ENCODE measurements at regions not wholly inside any gene's neighbourhood (a gene's known extent, or its start where the extent isn't known, plus 50 kb on each side); places are given as distances from the start of the nearest gene placed in this dataset.

DNA sequence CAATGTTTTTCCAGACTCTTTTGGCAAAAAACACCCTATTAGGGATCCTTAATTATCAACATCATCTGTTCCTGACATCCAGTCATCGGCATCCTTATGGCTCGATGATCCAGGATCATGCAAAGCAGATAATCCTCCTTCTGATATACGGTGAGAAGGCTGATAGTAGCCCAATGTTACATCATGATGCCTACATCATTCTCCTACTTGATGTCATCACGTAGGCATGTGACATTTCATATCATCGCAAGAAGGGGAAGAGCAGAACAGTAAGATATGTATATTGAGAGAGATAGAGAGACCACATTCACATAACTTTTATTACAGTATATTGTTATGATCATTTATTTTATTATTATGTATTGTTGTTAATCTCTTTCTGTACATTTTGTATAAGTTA lies 168.6 kb downstream of the ADAMTS15 start:
- no peak for DNase-seq

DNA sequence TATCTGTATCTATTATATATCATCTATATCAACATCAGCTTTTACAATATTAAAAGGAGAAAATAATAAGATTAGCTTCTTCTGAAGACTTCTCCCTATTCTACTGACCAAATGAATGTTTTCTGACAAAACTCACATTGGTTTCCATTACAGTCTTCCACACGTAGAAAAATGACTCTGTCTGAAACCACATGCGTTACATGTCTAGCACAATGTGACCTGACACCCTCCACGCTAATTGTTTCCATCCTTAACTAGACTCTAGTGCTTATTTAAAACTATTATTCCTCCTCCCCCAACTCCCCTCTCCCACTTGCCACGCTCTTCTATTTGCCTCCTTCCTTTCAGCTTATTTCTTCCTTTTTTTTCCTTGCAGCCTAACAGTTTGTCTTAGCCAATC lies 172.1 kb downstream of the ADAMTS15 start:
- no peak for DNase-seq

DNA sequence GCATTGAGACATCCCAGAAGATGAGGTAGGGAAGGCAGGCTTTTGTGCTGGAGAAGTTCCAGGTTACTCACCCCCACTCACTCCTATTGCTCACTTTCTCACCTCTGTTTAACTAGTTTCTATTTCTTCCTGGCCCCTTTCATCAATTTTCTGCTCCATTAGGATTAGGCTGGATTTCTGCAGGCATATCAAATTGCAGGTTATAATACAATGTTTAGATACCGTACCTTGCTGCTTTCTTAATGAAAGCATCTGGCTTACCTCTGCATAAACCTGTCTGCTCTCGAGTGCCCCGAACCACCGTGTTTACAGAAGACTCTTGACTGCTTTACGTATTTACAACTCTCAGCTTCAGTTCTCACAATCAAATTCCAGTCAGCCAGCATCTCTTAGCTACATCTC lies 173.7 kb downstream of the ADAMTS15 start:
- no peak for DNase-seq

DNA sequence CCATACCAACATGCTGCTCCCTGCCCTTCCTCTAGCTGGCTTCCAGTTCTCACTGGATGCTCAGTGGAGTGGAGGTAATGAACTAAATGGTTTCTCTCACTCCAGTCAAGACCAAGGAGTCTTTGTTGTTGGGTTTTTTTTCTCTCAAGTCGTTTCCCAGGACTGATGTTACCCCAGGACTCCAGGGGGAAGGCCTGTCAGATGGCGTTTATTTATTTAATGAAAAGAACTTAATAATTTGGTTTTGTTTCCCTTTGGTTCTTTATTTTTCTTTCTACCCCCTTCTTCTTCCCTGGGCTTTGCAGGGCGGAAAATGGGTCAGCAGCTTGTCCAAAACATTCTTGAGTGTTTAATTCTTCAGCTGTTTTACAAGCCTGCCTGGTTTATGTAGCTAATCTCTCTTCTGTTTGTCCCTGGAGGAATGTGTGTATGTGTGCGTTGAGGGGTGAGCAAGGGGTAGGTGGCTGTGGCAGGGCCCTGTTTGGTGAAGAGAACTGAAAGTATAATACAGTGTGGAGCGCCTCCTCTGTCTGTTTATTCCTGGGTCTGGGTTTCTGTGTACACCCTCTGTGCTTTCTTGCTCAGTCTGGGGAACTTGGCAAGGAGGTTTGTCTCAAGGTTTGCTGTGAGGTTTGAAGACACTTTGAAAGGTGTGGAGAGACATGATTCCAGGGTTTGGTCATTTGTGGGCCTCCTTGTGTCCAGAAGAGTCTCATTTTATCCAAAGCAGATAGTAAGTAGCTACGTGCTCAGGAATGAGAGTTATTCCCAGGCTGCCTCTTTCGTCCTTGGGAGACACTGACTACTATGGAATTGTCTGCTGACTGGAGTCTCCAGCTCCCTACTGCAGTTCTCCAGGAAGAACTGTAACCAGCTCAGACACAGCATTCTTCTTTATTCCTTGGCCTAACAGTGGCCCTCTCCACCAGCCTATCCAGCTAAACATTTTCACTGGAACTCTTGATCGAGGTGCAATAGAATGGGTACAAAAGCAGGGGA lies 175.5 kb downstream of the ADAMTS15 start:
- DNase-seq, result no peak

DNA sequence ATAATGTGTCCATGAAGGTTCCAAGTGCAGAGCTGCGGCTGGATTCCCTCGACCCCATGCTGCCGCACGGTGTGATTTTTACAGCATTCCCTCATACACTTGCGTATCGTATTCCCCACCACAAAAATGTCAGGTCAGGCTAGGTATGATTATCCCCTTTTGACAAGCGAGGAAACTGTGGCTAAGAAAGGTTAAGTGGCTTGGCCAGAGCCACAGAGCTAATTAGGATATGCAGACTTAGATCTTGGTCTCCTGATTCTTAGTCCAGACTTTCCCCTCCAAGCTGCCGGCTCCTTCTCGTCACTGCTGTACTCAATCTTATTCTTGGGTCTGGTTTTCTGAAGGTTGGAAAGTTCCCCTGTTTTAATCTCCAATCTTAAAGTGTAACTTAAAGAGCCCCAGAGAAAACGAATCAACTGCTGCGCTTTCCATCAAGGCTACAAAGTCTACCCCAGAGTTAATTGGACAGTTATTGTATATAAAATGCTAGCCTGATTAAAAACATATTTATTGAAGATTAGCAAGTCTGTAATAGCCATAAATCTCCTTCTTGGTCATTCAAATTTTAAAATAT lies 176.6 kb downstream of the ADAMTS15 start:
- DNase-seq, result no peak

DNA sequence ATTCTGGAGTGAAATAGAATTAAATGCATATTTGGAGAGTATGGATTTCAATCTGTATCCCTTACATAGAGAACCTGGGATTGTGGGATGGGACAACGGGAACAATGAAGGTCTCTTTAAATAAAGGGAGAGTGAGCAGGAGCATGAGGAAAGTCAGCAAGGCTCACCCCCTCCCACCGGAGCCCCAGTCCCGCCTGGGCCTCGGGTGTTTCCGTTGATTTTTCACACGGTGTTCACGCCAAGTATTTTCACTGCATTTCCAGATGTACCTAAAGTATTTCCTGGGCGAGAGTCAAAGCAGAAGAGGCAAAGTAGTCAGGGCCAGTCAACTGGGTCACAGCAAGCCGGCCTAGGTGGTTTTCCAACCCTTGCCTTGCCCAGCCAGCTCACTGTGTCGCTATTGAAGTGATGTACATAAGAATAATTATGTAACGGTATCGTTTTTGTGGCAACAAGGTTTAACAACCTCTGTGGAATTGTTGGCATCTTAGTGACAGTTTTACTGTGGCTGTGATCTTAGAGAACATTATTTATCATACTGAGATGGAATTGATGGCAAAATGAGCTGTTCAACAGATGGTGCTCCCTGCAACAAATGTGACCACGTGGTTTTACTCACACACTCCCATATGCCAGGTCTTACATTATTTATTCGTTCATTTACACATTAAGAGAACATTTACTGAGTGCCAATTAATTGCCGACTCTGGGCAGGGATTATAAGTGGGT lies 177.3 kb downstream of the ADAMTS15 start:
- no peak for DNase-seq

DNA sequence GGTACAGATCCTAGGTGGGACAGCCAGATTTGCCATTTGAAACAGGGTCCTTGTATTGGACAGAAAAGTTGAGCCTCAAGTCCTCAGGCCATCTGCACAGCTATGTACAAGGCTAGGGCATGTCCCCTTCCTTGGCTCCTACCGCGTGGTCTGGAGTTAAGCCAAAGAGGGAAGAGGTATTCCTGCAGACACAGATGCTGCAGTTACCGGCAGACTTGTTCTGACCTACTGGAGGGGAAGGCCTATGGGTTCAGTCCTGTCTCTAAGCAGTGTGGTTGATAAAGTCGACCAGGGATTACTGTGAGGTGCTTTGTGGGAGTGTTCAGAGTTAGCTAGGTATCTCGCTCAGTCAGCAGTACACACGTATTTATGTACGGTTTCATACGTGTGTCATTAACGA lies 180.6 kb downstream of the ADAMTS15 start:
- DNase-seq, result no peak

DNA sequence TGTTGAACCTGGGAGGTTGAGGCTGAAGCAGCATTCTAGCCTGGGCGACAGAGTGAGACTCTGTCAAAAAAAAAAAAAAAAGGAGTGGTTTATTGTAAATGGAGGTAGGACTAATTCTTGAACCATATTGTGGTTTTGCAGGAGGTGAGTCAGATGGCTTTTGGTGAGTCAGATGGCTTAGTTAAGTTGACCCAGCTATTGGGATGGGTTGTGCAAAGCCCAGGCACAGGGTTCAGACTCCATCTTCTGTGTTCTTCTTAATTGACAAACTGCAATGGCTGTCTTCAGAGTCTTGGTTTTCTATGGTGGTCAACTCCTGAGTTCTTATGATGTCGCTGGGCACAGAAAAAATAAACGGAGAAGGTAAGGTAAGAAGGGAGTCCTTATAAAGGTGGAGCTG lies 182.7 kb downstream of the ADAMTS15 start:
- peak in 1 of 5 donors; percentile 74 for DNase-seq

DNA sequence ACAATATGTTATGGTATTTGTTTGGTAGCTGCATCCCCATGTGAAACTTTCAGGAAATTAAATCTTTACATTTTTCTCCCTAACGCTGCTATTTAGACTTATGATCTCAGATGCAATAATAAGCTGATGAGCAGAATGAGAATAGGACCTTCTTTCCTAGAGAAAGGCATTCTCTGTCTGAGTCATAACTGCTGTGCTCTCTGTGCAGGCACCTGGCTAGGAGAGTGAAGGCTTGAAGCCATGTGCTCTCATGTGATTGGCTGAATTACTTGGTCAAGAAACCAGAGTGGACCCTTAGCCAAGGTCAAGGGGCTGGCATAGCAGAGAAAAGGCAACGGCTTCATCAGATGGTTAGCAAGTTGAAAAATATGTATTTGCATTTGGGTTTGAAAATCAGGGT lies 185.0 kb downstream of the ADAMTS15 start:
- peak in 1 of 5 donors; percentile 16 for DNase-seq

DNA sequence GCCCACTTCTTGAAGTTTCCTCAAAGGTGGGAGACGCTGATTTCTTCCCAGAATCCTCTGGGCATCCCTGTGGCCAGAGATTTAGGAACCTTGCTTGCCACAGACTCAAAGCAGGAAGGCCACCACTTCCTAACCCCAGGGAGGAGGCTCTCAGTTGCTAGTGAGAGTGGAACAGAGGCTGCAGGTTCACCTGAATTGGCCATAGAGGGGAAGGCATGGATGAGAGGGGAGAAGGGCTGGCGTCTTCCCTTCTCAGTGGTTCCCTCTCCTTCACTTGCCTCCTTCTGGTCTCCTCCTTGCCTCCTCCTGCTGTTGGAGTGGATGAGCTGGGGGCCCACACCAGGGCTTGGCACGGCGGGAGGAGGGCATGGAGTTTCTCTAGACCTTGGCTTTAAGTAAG lies 185.7 kb downstream of the ADAMTS15 start:
- no peak for DNase-seq

DNA sequence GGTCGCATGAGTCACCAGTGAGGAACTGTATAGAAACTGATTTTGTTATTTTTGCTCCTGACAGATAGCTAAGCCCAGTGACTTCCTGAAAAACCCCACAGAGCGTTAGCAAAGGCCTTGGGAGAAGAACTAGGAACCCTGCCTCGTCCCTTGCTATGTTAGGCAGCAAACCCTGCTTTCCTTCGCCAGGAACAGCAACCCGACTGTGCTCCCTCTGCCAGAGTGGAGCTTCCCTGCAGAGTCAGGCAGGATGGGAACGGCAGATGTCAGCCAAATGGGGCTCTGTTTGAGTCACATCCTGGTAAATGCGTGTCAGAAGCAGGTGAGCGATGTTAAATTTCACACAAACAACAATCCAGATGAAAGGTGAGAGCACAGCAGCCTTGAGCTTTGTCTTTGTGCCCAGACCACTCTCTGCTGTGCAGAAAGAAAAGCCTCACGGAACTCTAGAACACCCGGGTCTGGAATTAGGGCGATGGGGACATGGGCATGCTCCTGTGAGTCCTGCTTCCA lies 186.6 kb downstream of the ADAMTS15 start:
- DNase-seq, result peak in 1 of 5 donors; percentile 63

DNA sequence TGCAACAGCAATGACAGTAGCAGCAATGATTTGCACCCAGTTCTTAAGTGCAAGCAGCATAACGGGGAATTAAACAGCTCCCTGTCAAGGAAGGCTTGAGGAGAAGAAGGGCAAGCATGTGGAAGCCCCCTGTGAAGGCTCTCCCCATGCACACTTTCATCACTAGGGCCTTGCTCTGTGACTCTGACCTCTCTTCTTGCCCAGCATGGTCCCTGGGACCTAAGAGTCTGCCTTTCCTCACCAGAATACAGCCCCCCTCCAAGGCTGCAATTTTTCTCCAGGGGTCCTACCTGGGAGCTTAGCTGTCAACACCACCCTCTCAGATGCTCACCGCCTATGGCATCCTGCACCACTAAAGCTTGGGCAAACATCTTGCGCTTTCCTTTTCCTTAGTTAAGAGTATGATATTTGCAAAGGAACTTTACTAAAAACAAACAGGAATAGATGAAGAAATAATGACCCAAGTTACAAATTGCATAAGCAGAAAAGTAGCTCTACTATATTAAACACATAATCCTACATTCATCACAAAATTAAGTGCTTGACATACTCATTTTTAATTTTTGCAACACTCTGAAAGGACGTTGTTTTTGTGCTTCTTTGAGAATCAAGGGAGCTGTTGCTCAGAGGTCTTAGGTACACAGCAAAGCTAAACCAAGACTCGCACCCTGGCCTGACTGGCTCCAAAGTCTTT lies 187.6 kb downstream of the ADAMTS15 start:
- no peak for DNase-seq

DNA sequence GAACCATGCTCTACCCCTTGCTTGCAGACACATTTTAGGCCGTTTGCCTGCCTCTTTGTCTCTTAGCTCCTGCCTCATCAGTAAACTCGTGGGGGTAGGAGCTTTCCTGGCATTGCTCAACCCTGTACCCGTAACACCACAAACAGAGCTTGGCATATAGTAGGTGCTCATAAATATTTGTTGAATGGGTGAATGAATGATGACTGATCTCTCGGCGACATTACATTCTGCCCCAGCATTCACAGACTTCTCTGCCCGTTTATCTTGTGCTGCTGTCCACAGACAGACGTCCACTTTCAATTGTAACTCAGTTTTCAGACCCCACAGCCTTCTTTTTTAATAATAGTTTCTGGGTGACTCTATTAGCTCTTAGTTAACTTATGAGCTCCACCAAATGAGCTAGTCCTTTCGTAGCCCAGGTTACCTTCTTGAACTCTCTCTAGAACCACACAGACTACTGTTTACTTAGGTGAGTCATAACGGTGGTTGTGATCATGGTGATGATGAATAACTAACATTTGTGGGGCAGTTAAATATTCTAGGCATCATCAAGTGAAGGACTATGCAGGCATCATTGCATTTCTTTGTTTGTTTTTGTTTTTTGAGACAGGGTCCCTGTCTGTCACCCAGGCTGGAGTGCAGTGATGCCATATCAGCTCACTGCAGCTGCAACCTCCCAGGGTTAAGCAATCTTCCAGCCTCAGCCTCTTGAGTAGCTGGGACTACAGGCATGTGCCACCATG lies 188.4 kb downstream of the ADAMTS15 start:
- peak in 1 of 5 donors; percentile 67 for DNase-seq

DNA sequence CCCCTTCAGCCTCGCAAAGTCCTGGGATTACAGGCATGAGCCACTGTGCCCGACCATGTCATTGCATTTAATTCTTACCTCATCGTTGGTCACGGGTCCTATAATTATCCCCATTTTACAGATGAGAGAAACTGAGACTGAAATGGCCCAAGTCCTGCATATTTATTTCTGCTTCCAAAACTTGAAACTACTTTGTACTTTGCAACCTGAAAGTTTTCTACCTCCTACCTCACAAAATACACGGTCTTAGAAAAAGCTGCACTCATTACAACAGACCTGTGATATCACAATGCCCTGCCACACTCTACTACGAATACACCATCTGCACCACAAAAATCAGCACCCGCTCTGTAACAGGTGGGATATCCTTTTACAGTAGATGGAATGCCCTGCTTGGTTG lies 189.1 kb downstream of the ADAMTS15 start:
- DNase-seq, result no peak

DNA sequence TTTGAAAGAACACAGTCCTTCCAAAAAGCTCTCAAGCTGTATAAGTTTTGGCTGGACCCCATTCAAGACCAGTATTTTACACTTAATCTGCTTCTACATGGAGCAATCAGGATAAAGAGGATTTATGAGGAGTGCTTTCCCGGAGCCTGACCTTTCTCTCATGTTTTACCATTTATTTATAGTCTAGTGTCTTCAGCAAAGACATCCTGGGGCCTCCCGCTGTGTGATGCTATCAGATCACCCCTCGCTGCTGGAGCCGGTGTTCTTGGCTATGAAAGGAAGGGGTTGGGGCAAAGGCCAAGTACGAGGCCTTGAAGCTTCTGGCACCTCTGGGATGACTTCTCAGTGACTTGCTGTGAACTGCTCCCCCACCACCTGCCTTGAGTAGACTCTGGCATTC lies 189.6 kb downstream of the ADAMTS15 start:
- DNase-seq, result no peak

DNA sequence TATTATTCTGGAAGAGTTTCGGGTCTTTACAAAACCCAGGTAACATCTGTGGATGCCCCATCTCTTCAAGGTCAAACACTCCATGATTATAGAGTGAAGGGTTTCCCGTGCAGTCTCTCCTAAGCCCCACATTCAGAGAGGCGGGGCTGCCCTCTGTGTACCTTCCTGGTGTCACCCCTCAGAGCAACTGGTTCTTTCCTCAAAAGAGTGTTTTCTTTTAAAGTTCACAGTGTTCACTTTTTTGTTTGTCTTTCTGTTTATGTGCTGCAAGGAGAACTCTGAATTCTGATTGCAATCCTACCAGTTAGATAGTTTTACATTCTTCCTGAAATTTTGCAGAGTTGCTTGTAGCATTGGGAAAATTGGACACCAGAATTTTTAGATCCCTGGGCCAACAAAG lies 190.2 kb downstream of the ADAMTS15 start:
- no peak for DNase-seq

DNA sequence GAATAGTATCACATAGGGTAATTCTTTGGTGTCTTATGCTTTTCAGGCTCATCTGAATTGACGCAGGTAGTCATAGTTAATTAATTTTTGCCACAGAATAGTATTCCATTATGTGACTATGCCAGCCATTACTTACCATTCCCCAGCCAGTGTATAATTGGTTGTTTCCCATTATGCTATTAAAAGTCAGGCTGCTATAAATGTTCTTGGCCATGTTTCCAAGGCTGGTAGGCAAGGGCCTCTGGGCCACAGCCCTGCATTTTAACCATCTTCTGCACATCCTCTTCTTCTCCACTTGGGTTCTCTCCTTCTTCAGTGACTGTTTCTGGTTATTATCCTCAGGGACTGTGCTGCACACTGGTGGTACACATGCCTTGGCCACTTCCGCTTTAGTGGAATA lies 190.9 kb downstream of the ADAMTS15 start:
- no peak for DNase-seq

DNA sequence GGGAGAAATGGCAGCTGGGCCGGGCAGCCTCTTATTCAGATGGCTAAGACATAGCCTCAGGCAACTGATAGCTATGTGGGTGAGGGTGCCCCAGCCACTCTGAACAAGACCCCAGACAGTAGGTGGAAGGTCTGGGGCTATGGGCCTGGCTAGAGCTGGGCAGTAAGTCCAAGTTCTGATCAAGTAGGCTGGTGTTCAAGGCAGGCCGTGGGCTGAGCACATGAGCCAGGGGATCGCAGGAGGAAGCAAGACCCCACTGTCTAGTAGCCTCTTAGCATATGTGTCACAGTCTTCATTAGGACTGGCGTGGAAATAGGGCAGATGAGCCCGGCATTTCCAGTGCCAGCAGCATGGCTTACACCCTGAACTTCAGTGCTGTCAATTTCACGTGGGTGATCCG lies 192.1 kb downstream of the ADAMTS15 start:
- no peak for DNase-seq

DNA sequence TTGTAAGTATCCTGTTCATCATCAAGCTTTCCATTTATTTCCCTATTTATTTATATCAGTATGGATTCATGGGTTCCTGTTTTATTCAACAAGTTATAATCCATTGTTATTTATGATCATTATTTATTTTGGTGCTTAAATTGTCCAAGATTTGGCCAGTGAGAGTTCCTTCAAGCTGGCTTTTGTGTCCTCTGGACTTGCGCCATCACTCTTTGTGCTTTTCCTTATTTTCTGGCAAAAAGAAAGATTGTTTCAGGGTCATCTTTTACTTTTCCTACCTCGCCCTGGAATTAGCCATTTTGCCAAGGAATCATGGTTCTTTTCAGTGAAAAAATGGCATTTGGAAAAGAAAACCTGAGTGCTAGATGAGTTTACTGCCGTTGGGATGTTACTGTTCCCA lies 193.4 kb downstream of the ADAMTS15 start:
- DNase-seq, result no peak

DNA sequence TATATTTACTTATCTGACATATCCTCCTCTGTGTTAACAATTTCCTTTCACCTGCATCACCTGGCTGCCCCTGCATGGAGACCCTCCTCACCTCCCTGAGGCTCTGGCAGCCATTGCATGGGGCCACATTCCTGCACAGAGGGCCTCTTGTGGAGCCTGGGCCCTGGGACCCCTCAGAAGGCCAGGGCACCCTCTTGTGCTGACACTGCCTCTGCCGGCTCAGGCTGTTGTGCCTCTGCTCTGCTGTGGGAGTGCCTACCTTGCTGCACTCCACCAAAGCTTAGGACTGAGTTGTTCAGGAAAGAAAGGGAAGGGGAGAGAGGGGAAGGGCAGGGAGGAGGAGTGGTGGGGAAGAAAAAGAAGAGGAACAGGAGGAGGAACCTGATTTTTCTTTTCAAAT lies 194.5 kb downstream of the ADAMTS15 start:
- DNase-seq, result no peak

DNA sequence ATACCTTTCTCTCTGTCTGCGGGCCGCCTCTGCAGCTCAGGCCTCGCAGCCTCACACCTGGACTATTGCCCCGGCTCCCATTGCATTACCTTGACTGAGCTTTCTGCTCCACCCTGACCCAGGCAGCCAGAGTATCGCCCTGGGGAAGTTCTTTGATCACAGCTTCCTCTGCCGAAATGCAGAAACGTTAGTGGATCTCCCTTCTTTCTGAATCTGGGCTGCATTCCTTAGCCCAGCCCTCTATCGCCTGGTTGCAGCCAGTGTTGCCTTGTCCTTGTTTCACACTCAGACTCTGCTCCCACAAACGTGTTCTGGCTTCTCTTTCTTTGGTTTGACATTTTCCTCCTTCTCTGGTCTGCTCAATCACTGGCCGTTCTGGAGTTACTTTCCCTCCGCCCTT lies 195.7 kb downstream of the ADAMTS15 start:
- no peak for DNase-seq
